GM21825 (cell line): ENCODE measurements at regions not wholly inside any gene's neighbourhood (a gene's known extent, or its start where the extent isn't known, plus 50 kb on each side); places are given as distances from the start of the nearest gene placed in this dataset.
"Not testable (repeated sequence)": the region's sequence is repeated elsewhere in the genome, so short reads cannot be mapped to it uniquely, and the experiment has no call there.

Experiments used
- ATAC-seq: cut with Tn5 transposase; IDR thresholded peaks from one replicate; pipeline ENCODE4 v1.9.1; 2021; ENCODE audit warnings: mild to moderate bottlenecking, moderate library complexity; ENCODE audit not compliant: unreplicated experiment

DNA sequence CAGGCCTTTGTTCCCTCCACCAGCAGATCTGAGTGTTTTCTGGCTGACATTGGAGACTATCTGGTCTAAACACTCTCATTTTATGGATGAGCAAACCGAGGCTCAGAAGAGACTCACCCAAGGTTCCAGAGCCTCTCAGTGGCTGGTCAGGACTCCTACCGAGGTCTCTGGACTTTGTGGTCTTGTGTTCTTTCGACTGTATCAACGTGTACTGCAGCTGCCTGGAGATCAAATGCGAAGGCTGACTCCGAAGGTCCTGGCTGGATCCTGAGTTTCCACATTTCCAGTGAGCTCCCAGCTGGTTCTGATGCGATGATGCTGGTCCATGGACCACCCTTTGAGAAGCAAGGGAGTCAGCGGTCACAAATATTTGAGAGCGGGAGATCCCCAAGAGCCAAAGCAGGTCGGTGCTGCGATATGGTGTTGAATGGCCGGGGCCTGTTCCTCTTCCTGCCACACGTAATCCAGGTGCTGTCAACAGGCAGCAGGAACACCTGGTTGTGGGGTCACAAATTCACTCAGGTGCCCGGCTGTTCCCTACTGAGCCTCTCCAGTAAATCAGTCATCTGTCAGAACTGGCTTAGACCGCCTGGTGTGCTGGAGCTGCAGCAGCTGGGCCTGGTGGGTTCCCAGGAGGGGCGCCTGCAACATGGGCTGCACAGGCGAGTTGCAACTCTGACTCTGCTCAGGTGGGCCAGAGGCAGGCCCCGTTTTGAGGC, 94.8 kb upstream of the USP24 start:
- ATAC-seq: no peak

DNA sequence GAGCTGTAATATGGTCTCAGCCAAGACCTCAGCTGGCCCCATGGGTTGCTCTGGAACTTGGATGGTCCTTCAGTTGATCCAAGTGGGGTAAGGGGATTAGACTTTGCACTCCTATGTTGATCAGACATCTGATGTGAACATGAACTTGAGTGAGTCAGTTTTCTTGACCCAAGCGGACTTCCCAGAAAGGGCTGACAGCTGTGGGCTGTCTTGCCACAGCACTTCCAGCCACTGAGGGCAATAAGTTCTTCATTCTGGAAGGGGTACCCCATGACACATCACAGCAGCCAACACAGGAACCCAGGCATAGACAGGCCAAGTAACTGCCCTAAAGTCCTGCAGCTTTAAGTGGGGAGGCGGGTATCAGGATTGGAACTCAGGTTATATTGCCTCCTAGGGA, 93.9 kb upstream of the USP24 start:
- no peak for ATAC-seq

DNA sequence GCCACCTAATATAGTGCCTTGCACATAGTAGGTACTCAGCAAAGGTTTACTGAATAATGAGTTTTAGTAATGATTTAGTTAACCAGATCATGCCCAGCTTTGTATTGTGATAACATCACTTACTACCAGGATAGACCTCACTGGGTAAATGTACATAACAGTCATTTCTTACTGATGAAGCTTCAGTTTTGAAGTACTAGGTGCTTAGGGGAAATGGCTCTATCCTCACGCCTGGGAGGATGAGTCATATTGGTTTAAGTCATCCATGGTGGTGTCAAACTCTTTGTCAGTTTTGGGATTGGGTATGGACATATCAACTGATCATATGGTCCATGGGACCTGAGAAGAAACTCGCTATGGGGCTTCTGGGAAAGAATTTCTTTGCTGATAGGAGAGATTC, 90.6 kb upstream of the USP24 start:
- no peak for ATAC-seq

GRCh38 chr1:55304229-55304740, 89.1 kb upstream of the USP24 start:
- ATAC-seq: no peak

DNA sequence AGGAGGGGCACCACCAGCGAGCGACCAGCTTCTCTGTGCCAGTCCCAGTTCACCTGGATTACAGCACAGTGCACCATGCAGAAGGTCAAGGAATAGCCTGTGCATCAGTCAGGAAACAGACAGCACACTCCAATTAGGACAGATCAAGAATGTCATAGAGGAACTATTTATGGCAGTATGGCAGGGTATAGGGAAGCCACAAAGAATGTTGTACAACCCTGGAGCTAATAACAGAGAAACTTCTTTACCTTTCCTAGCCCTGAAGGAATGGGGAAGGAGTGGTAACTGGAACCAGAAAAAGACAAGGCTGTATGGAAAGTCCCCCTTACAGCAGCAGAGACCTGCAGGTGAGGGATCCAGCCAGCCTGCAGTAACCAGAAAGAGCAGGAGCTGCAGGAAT, 87.8 kb upstream of the USP24 start:
- no peak for ATAC-seq

DNA sequence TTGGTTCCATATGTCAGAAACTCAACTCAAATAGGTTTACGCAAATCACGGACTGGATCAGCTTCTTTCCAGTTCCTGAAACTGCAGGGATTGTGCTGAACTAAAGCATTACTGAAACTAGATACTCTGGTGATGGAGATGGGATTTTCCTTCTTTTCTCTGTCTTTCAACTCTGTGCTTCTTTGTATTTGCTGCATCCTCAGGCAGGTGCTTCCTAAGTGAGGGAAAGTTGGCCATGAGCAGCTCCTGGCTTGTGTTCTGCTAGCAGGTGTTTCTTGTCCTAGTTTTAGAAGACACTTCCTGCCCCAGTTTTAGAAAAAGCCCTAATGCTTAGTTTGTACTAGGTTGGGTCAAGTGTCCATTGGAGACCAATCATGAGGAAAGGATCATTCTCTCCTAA, 86.7 kb upstream of the USP24 start:
- ATAC-seq: no peak

DNA sequence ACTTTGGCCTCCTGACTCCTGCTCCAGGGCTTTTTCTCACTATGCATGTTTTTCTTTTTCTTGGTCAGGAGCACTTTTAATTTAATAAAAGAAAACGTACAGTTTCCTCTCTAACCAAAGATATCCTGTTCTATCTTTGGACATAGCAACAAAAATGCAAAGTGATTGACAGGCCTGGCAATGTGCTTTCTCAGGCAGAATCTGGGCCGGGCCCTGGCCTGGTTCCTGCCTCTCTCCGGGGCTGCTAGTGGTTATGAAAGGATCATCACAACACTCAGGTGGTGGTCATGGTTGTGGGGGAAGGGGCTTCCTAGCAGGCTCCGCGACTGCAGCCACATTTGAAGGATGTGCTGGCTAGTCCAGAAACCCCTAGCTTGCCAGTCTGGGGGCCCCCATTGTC, 85.8 kb upstream of the USP24 start:
- no peak for ATAC-seq

- no peak for ATAC-seq
Observed at GRCh38 chr1:55298167-55298894, 83.2 kb upstream of the USP24 start.

DNA sequence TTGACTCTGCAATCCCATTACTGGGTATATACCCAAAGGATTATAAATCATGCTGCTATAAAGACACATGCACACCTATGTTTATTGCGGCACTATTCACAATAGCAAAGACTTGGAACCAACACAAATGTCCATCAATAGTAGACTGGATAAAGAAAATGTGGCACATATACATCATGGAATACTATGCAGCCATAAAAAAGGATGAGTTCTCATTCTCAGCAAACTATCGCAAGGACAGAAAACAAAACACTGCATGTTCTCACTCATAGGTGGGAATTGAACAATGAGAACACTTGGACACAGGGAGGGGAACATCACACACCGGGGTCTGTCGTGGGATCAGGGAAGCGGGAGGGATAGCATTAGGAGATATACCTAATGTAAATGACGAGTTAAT, 81.1 kb upstream of the USP24 start:
- not testable (repeated sequence) for ATAC-seq

DNA sequence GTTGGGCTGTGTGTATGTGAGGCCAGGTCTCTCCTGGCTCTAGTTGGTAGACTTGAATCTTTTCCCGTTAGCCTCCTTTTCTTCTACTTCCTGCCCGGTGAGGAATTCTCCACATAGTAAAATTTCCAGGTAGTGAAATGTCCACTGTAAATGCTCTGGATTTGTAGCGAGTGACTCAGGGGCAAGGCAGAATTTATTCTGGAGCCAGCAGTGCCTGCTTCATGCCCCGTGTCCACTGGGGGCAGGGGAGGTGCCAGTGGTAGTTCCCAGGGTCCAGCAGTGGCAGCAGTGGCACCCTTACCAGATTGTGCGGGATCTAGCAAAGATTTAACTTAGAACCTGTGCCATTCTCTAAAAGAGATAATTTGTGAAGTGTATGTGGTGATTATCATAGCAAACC, 74.5 kb upstream of the USP24 start:
- ATAC-seq: no peak

- no peak for ATAC-seq
Observed at GRCh38 chr1:55289042-55289441, 73.9 kb upstream of the USP24 start.

DNA sequence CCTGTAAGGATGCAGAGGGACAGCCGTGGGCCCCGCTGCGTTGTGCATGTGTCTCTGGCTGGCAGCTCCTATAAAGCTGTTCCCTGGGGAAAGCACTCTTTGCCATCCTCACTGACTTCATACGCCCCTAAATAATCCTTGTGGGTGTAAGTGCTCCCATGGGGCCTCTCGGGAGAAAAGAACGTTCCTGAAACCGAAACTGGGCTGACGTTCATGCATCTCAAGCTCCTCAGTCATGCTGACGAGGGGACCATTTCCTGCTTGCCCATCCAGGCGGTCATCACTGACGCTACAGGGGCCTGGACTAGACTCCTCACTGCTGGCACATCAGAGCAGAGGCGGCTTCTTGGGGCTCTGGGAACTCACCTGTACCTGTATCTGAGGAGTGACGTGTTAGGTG, 73.1 kb upstream of the USP24 start:
- ATAC-seq: peak; percentile 90

- ATAC-seq: peak; percentile 21
Observed at GRCh38 chr1:55287723-55288122, 72.6 kb upstream of the USP24 start.

DNA sequence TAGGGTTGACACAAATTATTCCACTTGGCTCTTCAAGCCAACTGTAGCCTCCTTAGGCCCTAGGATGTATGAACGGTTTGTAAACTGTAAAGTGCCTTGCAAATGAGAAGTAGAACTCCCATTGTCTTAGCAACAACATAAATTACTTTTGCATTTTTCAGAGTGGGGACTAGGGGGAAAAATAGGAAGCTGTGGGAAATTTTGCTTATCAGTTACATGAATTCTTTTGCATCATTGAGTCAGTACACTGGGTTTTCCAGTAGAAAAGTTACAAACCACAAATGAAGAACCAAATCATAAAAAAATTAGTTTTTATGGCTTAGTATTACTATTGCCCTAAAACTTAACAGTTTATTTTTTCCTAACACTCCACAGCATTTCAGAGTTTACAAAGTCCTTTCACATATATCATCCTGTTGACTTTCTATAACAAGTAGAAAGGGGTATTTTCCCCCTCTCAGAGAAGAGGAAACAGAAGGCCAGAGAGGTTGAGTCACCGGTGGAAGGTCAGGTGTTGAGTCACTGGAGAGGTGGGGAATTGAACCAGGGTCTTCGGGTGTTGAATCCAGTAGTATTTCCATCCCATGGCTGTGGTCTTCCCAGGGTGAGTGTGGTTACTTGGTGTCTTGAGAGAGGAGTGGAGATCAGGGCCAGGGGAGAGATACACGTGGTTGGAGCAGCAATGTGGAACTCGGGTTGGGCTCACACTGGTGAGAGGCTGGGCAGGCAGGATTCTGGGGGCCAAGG, 71.9 kb upstream of the USP24 start:
- ATAC-seq: no peak

DNA sequence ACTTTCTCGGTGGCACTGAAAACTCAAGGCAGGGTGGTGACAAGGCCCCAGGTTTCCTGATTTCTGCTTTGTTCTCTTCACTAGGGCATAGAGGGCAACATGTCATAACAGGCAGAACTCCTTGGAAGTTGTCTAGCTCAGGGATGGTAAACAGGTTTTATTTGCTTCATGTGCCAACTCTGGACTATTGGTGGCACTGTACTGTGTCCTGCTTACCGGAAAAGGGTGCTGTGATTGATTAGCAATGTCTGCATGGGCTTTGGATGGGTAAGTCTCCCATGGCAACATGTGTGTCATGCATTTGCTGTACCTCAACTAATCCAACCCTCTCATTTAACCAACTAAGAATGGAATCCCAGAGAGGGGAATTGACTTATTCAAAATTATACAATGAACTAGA, 70.7 kb upstream of the USP24 start:
- ATAC-seq: no peak

GRCh38 chr1:55284856-55285255, 69.7 kb upstream of the USP24 start:
- no peak for ATAC-seq

DNA sequence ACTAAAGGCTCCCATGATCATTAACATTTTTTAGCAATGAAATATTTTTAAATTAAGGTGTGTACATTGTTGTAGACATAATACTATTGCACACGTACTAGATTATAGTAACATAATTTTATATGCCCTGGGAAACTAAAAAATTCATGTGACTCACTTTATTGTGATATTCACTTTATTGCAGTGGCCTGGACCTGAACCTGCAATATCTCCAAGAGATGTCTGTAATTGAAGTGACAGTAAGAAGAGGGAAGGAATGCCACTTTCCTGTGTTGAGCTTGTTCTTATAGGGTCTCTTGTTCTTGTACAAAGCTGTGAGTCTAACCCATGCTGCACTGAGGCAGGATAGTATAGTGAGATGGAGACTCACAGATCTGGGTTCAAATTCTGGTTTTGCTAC, 66.9 kb upstream of the USP24 start:
- ATAC-seq: no peak

- ATAC-seq: no peak
Observed at GRCh38 chr1:55280731-55281130, 65.6 kb upstream of the USP24 start.

DNA sequence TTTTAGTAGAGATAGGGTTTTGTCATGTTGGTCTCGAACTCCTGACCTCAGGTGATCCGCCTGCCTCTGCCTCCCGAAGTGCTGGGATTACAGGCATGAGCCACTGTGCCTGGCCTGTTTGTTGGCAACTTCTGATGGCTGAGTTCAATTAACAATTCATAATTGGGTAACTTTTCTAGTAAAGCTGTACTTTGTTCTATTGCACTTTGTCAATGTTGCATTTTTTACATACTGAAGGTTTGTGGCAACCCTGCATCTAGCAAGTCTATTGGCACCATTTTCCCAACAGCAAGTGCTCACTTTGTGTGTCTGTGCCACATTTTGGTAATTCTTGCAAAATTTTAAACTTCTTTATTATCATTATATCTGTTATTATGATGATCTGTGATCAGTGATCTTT, 64.5 kb upstream of the USP24 start:
- ATAC-seq: no peak

GRCh38 chr1:55278378-55278777, 63.2 kb upstream of the USP24 start:
- no peak for ATAC-seq

DNA sequence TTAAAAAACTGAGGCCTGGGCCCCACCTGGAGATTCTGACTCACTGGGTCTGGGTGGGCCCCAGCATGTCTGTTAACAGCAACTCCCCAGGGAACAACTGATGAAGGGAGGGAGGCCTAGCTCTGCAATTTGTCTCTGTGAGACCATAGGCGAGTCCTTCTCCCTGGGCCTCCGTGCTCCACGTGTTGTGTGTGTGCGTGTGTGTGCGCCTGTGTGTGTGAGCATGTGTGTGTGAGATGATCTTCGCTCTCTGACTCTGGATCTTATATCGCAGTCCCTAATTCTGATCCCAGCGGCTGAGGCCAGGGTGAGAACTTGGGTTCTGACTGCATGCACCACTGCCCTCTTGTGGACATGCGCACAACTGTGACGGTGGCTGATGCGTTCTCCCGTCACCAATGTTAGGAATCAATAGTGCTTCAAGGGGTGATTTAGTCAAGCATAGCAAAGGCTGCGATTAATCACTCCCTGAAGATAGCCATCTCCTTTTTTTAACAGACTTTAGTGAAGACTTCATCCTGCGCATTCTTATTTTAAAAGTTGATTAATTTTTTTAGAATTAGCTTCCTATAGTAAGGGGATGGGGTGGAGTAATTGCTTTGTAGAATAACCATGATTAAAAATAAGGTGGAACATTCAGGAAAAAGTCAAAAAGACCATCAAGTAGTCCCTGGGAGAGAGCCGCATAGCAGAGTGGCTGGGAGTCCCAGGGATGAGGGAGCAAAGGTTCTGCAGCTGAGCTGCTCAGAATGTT, 62.4 kb upstream of the USP24 start:
- ATAC-seq: peak; percentile 66
